H1 (cell line): ENCODE measurements at regions not wholly inside any gene's neighbourhood (a gene's known extent, or its start where the extent isn't known, plus 50 kb on each side); places are given as distances from the start of the nearest gene placed in this dataset.

ENCODE experiments used
- ZNF274 ChIP-seq: IDR thresholded peaks from 2 replicates; pipeline ENCODE4 v1.7.0; 2012; ENCODE audit warnings: low read length, borderline replicate concordance; ENCODE audit errors: extremely low read depth
- TF ChIP-seq, protein P1 (sequence below): fragments of 300-600 bp; sonication (generic); IDR thresholded peaks from 2 replicates; pipeline ENCODE4 v1.7.1; 2012; ENCODE audit warnings: low read length, moderate library complexity, mild to moderate bottlenecking, inconsistent platforms; ENCODE audit not compliant: insufficient replicate concordance

DNA sequence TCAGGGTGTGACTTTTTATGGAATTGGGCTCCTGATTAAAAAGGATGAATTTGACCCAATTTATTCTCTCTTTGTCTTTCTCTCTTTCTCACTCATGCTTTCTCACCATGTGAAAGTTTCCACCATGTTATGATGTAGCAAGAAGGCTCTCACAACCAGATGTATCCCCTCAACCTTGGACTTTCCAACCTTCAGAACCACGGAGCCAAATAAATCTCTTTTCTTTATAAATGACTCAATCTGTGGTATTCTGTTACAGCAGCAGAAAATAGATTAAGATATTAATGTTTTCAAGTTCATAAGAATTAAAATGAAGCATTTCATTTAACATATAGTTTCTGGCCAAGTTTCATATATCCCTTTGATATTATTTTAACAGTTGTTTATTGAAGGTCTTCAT is 698.5 kb downstream of the TRAM1L1 start (continued):
- TF ChIP-seq, protein P1, sequence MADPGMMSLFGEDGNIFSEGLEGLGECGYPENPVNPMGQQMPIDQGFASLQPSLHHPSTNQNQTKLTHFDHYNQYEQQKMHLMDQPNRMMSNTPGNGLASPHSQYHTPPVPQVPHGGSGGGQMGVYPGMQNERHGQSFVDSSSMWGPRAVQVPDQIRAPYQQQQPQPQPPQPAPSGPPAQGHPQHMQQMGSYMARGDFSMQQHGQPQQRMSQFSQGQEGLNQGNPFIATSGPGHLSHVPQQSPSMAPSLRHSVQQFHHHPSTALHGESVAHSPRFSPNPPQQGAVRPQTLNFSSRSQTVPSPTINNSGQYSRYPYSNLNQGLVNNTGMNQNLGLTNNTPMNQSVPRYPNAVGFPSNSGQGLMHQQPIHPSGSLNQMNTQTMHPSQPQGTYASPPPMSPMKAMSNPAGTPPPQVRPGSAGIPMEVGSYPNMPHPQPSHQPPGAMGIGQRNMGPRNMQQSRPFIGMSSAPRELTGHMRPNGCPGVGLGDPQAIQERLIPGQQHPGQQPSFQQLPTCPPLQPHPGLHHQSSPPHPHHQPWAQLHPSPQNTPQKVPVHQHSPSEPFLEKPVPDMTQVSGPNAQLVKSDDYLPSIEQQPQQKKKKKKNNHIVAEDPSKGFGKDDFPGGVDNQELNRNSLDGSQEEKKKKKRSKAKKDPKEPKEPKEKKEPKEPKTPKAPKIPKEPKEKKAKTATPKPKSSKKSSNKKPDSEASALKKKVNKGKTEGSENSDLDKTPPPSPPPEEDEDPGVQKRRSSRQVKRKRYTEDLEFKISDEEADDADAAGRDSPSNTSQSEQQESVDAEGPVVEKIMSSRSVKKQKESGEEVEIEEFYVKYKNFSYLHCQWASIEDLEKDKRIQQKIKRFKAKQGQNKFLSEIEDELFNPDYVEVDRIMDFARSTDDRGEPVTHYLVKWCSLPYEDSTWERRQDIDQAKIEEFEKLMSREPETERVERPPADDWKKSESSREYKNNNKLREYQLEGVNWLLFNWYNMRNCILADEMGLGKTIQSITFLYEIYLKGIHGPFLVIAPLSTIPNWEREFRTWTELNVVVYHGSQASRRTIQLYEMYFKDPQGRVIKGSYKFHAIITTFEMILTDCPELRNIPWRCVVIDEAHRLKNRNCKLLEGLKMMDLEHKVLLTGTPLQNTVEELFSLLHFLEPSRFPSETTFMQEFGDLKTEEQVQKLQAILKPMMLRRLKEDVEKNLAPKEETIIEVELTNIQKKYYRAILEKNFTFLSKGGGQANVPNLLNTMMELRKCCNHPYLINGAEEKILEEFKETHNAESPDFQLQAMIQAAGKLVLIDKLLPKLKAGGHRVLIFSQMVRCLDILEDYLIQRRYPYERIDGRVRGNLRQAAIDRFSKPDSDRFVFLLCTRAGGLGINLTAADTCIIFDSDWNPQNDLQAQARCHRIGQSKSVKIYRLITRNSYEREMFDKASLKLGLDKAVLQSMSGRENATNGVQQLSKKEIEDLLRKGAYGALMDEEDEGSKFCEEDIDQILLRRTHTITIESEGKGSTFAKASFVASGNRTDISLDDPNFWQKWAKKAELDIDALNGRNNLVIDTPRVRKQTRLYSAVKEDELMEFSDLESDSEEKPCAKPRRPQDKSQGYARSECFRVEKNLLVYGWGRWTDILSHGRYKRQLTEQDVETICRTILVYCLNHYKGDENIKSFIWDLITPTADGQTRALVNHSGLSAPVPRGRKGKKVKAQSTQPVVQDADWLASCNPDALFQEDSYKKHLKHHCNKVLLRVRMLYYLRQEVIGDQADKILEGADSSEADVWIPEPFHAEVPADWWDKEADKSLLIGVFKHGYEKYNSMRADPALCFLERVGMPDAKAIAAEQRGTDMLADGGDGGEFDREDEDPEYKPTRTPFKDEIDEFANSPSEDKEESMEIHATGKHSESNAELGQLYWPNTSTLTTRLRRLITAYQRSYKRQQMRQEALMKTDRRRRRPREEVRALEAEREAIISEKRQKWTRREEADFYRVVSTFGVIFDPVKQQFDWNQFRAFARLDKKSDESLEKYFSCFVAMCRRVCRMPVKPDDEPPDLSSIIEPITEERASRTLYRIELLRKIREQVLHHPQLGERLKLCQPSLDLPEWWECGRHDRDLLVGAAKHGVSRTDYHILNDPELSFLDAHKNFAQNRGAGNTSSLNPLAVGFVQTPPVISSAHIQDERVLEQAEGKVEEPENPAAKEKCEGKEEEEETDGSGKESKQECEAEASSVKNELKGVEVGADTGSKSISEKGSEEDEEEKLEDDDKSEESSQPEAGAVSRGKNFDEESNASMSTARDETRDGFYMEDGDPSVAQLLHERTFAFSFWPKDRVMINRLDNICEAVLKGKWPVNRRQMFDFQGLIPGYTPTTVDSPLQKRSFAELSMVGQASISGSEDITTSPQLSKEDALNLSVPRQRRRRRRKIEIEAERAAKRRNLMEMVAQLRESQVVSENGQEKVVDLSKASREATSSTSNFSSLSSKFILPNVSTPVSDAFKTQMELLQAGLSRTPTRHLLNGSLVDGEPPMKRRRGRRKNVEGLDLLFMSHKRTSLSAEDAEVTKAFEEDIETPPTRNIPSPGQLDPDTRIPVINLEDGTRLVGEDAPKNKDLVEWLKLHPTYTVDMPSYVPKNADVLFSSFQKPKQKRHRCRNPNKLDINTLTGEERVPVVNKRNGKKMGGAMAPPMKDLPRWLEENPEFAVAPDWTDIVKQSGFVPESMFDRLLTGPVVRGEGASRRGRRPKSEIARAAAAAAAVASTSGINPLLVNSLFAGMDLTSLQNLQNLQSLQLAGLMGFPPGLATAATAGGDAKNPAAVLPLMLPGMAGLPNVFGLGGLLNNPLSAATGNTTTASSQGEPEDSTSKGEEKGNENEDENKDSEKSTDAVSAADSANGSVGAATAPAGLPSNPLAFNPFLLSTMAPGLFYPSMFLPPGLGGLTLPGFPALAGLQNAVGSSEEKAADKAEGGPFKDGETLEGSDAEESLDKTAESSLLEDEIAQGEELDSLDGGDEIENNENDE = no peak
- no peak for TF ChIP-seq ZNF274
